ENCODE measurements at regions not wholly inside any gene's neighbourhood (a gene's known extent, or its start where the extent isn't known, plus 50 kb on each side); places are given as distances from the start of the nearest gene placed in this dataset.

DNA sequence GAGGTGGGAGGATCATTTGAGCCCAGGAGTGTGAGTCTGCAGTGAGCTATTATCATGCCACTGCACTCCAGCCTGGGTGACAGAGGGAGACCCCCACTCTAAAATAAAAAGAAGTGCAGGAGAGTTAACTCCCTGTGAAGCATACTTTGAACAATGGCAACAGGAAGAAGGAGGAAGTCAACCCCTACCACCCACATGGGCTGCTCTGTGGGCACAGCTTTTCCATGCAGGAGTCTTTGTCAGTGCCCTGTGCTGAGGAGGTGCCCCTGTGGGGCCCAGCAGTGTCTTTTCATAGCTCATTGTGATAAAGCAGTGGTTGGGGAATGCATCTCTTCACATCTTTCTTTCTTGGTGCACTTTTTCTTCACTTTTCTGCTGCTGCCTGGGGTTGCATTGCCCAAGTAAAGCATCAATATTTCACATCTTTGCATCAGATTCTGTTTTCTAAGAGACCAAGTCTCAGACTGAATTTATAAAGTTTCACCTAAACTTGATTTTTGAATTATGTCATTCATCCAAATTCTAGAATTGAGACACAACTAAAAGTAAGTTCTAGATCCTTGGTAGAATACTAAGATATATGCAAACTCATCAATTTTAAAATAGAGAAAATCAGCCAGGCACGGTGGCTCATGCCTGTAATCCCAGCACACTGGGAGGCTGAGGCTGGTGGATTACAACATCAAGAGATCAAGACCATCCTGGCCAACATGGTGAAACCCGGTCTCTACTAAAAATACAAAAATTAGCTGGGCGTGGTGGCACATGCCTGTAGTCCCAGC is 316.6 kb downstream of the DNAH5 start:
- Histone ChIP-seq H3K4me3 (ENCODE audit: low read depth in 1 of 2, low read length in 2 of 2) (no peak overlapping the region), H3K36me3 (ENCODE audit: insufficient read depth, low read length) (no peaks in the 10 kb centered on the region), H3K4me2 (ENCODE audit: insufficient read depth, low read length) (no peak overlapping the region), H4K20me1 (ENCODE audit: insufficient read depth, low read length) (no peaks in the 10 kb centered on the region), H2AFZ (ENCODE audit: low read depth, low read length) (no peak overlapping the region), H3K9me3 (ENCODE audit: insufficient read depth, low read length, severe bottlenecking) (no peaks in the 10 kb centered on the region), H3K9ac (ENCODE audit: low read depth, low read length) (no peak overlapping the region), H3K4me1 (ENCODE audit: insufficient read depth, low read length) (no peaks in the 10 kb centered on the region), H3K79me2 (ENCODE audit: insufficient read depth, low read length) (no peaks in the 10 kb centered on the region), H3K27me3 (ENCODE audit: insufficient read depth, low read length, poor library complexity) (no peaks in the 10 kb centered on the region), H3K27ac (ENCODE audit: low read length) (no peak overlapping the region)
- DNase-seq: no peak
- ATAC-seq (ENCODE audit: insufficient read depth, low read depth): no peak
- TF ChIP-seq EZH2 (IDR thresholded peaks at IDR 0.05; ENCODE audit: borderline replicate concordance, low read depth, low read length, severe bottlenecking): no peak
- TF ChIP-seq, protein P1, sequence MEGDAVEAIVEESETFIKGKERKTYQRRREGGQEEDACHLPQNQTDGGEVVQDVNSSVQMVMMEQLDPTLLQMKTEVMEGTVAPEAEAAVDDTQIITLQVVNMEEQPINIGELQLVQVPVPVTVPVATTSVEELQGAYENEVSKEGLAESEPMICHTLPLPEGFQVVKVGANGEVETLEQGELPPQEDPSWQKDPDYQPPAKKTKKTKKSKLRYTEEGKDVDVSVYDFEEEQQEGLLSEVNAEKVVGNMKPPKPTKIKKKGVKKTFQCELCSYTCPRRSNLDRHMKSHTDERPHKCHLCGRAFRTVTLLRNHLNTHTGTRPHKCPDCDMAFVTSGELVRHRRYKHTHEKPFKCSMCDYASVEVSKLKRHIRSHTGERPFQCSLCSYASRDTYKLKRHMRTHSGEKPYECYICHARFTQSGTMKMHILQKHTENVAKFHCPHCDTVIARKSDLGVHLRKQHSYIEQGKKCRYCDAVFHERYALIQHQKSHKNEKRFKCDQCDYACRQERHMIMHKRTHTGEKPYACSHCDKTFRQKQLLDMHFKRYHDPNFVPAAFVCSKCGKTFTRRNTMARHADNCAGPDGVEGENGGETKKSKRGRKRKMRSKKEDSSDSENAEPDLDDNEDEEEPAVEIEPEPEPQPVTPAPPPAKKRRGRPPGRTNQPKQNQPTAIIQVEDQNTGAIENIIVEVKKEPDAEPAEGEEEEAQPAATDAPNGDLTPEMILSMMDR (IDR thresholded peaks at IDR 0.05; ENCODE audit: borderline replicate concordance, extremely low read depth, low read length, poor library complexity, severe bottlenecking): no peak

DNA sequence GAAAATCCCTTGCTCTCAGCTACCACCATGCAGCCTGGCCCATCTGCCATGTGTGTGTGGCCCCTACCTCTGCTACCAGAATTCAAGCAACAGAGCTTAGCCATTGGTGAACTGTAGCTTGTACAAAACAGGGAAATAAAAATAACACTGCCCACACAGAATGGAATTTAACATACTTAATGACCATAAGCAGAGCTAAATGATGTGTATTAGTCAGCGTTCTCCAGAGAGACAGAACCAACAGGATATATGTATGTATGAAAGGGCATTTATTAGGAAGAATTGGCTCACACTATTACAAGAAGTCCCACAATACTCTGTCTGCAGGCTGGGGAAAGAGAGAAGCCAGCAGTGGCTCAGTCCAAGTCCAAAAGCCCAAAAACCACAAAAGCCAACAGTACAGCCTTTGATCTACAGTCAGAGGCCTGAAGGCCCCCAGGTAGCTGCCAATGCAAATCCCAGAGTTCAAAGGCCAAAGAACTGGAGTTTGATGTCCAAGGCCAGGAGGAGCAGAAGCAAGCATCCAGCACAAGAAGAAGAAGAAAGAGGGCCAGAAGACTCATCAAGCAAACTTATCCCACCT is 318.8 kb downstream of the DNAH5 start:
- H3K9ac ChIP-seq (ENCODE audit: low read depth, low read length): no peak overlapping the region
- no peak overlapping the region for H3K4me2 ChIP-seq (ENCODE audit: insufficient read depth, low read length)

DNA sequence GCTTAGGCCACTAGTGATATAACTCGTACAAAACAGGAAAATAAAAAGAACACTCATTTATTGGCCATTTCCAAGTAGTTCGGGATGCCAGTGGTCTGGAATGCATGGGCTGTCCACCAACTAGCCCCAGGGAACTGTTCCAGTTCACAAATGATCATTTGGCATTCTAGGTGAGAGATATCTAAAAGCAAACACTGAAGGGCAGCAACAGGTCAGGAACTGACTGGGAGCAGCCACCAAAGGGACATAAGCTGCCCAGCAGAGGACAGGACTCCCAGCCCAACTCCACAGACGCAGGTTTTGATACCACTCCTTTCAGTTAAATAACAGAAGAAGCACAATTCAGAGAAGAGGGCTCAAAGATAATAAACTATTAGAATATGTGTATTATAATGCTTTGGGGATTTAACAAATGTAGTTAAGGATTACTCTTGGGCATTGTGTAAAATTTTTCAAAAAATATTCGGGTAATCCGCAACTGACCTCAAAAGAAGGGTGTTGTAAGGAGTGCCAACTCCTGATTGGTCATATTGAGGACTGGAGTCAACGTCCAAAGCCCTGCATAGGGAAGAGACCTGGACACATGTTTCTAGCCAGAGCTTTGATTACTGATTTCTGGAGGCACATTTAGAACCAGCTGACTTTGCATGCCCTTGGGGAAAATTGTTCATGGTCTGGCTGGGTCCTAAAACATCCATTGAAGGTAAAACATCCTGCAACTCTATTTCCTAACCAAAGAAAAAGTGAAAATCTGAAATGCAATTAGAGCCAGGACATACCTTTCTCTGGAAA is 320.0 kb downstream of the DNAH5 start:
- no peak overlapping the region for H3K9ac ChIP-seq (ENCODE audit: low read depth, low read length)
- no peak for ATAC-seq (ENCODE audit: insufficient read depth, low read depth)
- no peak overlapping the region for H3K4me2 ChIP-seq (ENCODE audit: insufficient read depth, low read length)
- H4K20me1 ChIP-seq (ENCODE audit: insufficient read depth, low read length): no peaks in the 10 kb centered on the region
- H3K4me3 ChIP-seq (ENCODE audit: low read depth in 1 of 2, low read length in 2 of 2): no peak overlapping the region
- DNase-seq: no peak
- no peaks in the 10 kb centered on the region for H3K27me3 ChIP-seq (ENCODE audit: insufficient read depth, low read length, poor library complexity)
- no peaks in the 10 kb centered on the region for H3K36me3 ChIP-seq (ENCODE audit: insufficient read depth, low read length)
- no peaks in the 10 kb centered on the region for H3K4me1 ChIP-seq (ENCODE audit: insufficient read depth, low read length)
- H3K79me2 ChIP-seq (ENCODE audit: insufficient read depth, low read length): no peaks in the 10 kb centered on the region
- H2AFZ ChIP-seq (ENCODE audit: low read depth, low read length): no peak overlapping the region
- no peaks in the 10 kb centered on the region for H3K9me3 ChIP-seq (ENCODE audit: insufficient read depth, low read length, severe bottlenecking)
- TF ChIP-seq EZH2 (IDR thresholded peaks at IDR 0.05; ENCODE audit: borderline replicate concordance, low read depth, low read length, severe bottlenecking): no peak
- TF ChIP-seq, protein P1 (IDR thresholded peaks at IDR 0.05; ENCODE audit: borderline replicate concordance, extremely low read depth, low read length, poor library complexity, severe bottlenecking): no peak
- no peak overlapping the region for H3K27ac ChIP-seq (ENCODE audit: low read length)

More for the DNA sequence above, 318.8 kb downstream of the DNAH5 start:
- Histone ChIP-seq H2AFZ (ENCODE audit: low read depth, low read length) (no peak overlapping the region), H3K4me3 (ENCODE audit: low read depth in 1 of 2, low read length in 2 of 2) (no peak overlapping the region), H3K79me2 (ENCODE audit: insufficient read depth, low read length) (no peaks in the 10 kb centered on the region), H4K20me1 (ENCODE audit: insufficient read depth, low read length) (no peaks in the 10 kb centered on the region), H3K9me3 (ENCODE audit: insufficient read depth, low read length, severe bottlenecking) (no peaks in the 10 kb centered on the region), H3K27ac (ENCODE audit: low read length) (no peak overlapping the region), H3K4me1 (ENCODE audit: insufficient read depth, low read length) (no peaks in the 10 kb centered on the region), H3K27me3 (ENCODE audit: insufficient read depth, low read length, poor library complexity) (no peaks in the 10 kb centered on the region), H3K36me3 (ENCODE audit: insufficient read depth, low read length) (no peaks in the 10 kb centered on the region)
- TF ChIP-seq, protein P1 (IDR thresholded peaks at IDR 0.05; ENCODE audit: borderline replicate concordance, extremely low read depth, low read length, poor library complexity, severe bottlenecking): no peak
- no peak for DNase-seq
- ATAC-seq (ENCODE audit: insufficient read depth, low read depth): no peak
